Bronchial epithelial cell (primary cell): ENCODE measurements at regions not wholly inside any gene's neighbourhood (a gene's known extent, or its start where the extent isn't known, plus 50 kb on each side); places are given as distances from the start of the nearest gene placed in this dataset.

Experiments
- DNase-seq: peaks from one replicate; pipeline ENCODE4 v3.0.0-alpha.2; 2010; ENCODE audit warnings: low read depth
- FAIRE-seq: peaks from 2 replicates; lab custom pipeline; 2011; peaks lifted over from hg19 to GRCh38; lab: Jason Lieb, UNC
- H3K27me3 ChIP-seq: 2 replicates; pipeline ENCODE4 v1.5.1; 2011; ENCODE audit warnings: low read length; ENCODE audit not compliant: control insufficient read depth, insufficient read depth
- H3K36me3 ChIP-seq: 2 replicates; pipeline ENCODE4 v1.5.1; 2011; ENCODE audit warnings: low read length; ENCODE audit not compliant: control insufficient read depth, insufficient read depth
- H3K4me3 ChIP-seq: 2 replicates; pipeline ENCODE4 v1.5.1; 2011; ENCODE audit warnings: mild to moderate bottlenecking, low read depth, low read length, control low read depth
- CTCF ChIP-seq: IDR thresholded peaks from 2 replicates; pipeline ENCODE4 v1.5.1; 2011; ENCODE audit warnings: mild to moderate bottlenecking, moderate library complexity, low read length, control low read depth, inconsistent platforms; ENCODE audit not compliant: insufficient read depth, severe bottlenecking

- no peak for DNase-seq
- no peak for TF ChIP-seq CTCF
- Histone ChIP-seq H3K4me3 (no peak overlapping the region), H3K27me3 (no peaks in the 10 kb centered on the region), H3K36me3 (peaks cover 1% of the 10 kb centered on the region)
- peak; percentile 36 for FAIRE-seq
These were observed 136.3 kb downstream of the SHANK2 start for GRCh38 chr11:71115770-71116692.

DNA sequence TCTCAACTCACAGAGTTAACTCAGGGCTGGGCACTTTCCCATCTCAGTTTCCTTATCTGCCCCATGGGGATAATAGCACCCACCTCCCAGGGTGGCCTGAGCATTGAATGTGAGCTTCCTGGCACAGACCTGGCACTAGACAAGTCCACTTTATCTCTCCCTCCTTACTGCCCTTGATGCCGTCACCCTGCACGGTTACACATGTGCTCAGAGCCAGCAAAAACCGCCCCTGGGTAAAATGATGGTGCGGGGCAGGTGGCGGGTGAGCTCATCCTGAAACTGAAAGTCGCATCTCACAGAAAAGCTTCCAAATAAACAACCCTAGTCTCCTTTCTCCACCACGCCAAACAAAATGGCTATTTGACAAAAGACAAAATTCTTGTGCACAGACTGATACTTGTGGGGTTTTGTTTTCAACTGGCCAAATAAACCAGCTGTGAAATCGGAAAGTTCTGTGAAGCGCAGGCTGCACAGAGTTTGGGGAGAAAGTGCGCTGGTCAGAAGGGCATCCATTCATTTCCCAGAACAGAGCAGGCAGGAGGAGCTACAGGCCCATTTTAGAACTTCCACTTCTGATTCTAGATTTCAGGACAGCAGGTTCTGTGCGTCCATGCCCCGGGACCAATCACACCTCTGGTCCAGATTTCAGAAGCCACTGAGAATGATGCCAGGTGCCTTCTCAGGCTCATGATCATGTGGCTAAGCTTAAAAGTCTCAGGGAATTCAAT is 138.1 kb downstream of the SHANK2 start:
- Histone ChIP-seq H3K27me3 (no peaks in the 10 kb centered on the region), H3K4me3 (no peak overlapping the region), H3K36me3 (peaks cover 2% of the 10 kb centered on the region)
- no peak for TF ChIP-seq CTCF
- DNase-seq = no peak
- FAIRE-seq = no peak

DNA sequence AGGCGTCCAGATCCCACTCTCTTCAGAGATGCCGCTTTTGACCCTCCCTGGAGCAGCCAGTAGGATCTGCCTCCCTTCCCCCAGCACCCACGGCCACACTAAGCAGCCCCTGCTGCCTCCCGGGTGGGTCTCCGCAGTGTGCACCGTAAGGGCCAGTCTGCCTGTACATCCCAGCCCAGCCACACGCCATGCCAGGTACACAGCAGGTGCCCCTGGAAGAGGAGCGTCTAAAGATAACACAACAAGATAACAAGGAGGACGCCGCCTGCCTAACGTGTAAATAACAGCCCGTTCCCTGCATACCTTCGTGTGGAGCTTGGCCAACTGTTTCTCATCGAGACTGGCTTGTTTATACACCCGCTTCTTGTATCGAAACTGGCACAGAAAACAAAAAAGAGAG is 139.4 kb downstream of the SHANK2 start:
- no peak for FAIRE-seq
- Histone ChIP-seq H3K27me3 (no peaks in the 10 kb centered on the region), H3K4me3 (no peak overlapping the region), H3K36me3 (peaks cover 6% of the 10 kb centered on the region)
- no peak for TF ChIP-seq CTCF
- no peak for DNase-seq

GRCh38 chr11:71112454-71112853 is 139.9 kb downstream of the SHANK2 start:
- no peak for DNase-seq
- no peak for TF ChIP-seq CTCF
- FAIRE-seq = peak; percentile 7
- H3K27me3 ChIP-seq = no peaks in the 10 kb centered on the region
- peaks cover 6% of the 10 kb centered on the region for H3K36me3 ChIP-seq
- no peak overlapping the region for H3K4me3 ChIP-seq

DNA sequence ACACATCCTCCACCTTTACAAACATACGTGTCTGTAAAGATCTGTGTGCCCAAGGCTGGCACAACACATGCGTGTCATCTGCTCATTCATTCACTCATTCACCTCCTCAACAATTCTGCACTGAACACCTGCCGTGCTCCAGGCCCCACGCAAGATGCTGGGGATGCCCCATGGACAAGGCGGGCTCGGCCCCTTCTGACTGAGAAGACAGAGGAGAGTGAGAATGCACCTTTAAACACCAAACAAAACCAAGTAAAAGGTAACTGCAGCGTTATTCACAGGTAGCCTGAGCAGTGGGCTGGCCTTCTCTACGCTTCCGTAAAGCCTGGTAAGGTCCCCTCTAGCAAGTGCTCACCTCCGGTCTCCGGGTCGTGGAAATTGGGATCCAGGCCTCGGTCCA is 142.8 kb downstream of the SHANK2 start:
- FAIRE-seq (peak; percentile 70), DNase-seq (no peak)
- Histone ChIP-seq H3K27me3 (no peaks in the 10 kb centered on the region), H3K36me3 (peaks cover 5% of the 10 kb centered on the region), H3K4me3 (no peak overlapping the region)
- no peak for TF ChIP-seq CTCF
